Stomach (tissue), 8 donors: ENCODE measurements at regions not wholly inside any gene's neighbourhood (a gene's known extent, or its start where the extent isn't known, plus 50 kb on each side); places are given as distances from the start of the nearest gene placed in this dataset.

Experiments used
- DNase-seq, 2 donors: peaks; one replicate each; pipeline versions ENCODE4 v3.0.0 to v3.0.0-alpha.2; 2013 to 2019
- H3K27ac ChIP-seq, 5 donors: fragments of 200-600 bp in 4 of 5; sonication (generic) in 4 of 5; one replicate each; pipeline ENCODE4 v1.5.1; 2013 to 2019; ENCODE audit warnings: mild to moderate bottlenecking in 1 of 5, moderate library complexity in 1 of 5
- H3K27me3 ChIP-seq, 3 donors: fragments of 200-600 bp; sonication (generic); one replicate each; pipeline ENCODE4 v1.5.1; 2017 to 2019; ENCODE audit warnings: mixed run types in 1 of 3
- H3K36me3 ChIP-seq, 4 donors: fragments of 200-600 bp; sonication (generic); 1 replicate in 3 of 4; 2 replicates in 1 of 4; pipeline ENCODE4 v1.5.1; 2016 to 2019
- H3K4me1 ChIP-seq, 4 donors: fragments of 200-600 bp; sonication (generic); one replicate each; pipeline ENCODE4 v1.5.1; 2016 to 2019
- H3K4me3 ChIP-seq, 4 donors: fragments of 200-600 bp; sonication (generic) in 3 of 4; one replicate each; pipeline ENCODE4 v1.5.1; 2016 to 2019; ENCODE audit warnings: mild to moderate bottlenecking in 1 of 4
- H3K9me3 ChIP-seq, 4 donors: fragments of 200-600 bp; sonication (generic); one replicate each; pipeline ENCODE4 v1.5.1; 2016 to 2019
- CTCF ChIP-seq, 7 experiments: fragments of 450-650 bp in 4 of 7; fragments of 200-600 bp in 3 of 7; sonication (generic) in 3 of 7; IDR thresholded peaks; one replicate each; pipeline ENCODE4 v1.5.1; 2016 to 2019; ENCODE audit warnings: antibody characterized with exemption in 7 of 7, control low read depth in 2 of 7, mild to moderate bottlenecking in 1 of 7
- EP300 ChIP-seq: sonication (generic); formaldehyde crosslinking; IDR thresholded peaks from one replicate; pipeline ENCODE4 v1.6.1; 2017; ENCODE audit warnings: antibody characterized with exemption
- POLR2A ChIP-seq, 4 donors: fragments of 450-650 bp; IDR thresholded peaks; one replicate each; pipeline ENCODE4 v1.6.1; 2016; ENCODE audit warnings: antibody characterized with exemption in 4 of 4, control low read depth in 2 of 4, mild to moderate bottlenecking in 1 of 4, moderate library complexity in 1 of 4
- POLR2AphosphoS5 ChIP-seq, 3 donors: sonication (generic); formaldehyde crosslinking; IDR thresholded peaks; one replicate each; pipeline ENCODE4 v1.6.1; 2016; ENCODE audit warnings: antibody characterized with exemption in 3 of 3
- WGBS, 5 donors: extraction: QIAGEN DNeasy Blood & Tissue Kit in 3 of 5; methylation state at CpG; one replicate each; pipeline versions ENCODE4 v1.1.5 to v1.1.7; 2013 to 2018; 5-methylcytosine and 5-hydroxymethylcytosine counted together
- intact Hi-C: fragments of 100-400 bp; cut with DNase I; formaldehyde crosslinking; loops from one replicate; pipeline ENCODE4 v1.15.1; 2023; ENCODE audit warnings: low total_unique reads
- donor health status: healthy with polysubstance abuse.
- donor health status: Bipolar disorder and iron deficiency.
- donor health status: healthy.

GRCh38 chr6:12450467-12450866, 160.3 kb downstream of the EDN1 start:
- no peaks in the 10 kb centered on the region for H3K4me1 ChIP-seq
- intact Hi-C loops = no loop called here
- H3K4me3 ChIP-seq = no peak overlapping the region
- 79 to 100% (median 95%) methylated on average over 1 of the region's 1 CpG for WGBS, 5 donors
- H3K27ac ChIP-seq = no peak overlapping the region
- TF ChIP-seq CTCF (IDR thresholded peaks at IDR 0.05) (no peak), POLR2AphosphoS5 (IDR thresholded peaks at IDR 0.05) (no peak), EP300 (no peak), POLR2A (IDR thresholded peaks at IDR 0.05) (no peak)
- DNase-seq = no peak
- H3K9me3 ChIP-seq = peaks cover 3 to 20% (median 13%) of the 10 kb centered on the region in 4 donors
- H3K27me3 ChIP-seq = no peaks in the 10 kb centered on the region
- no peaks in the 10 kb centered on the region for H3K36me3 ChIP-seq

DNA sequence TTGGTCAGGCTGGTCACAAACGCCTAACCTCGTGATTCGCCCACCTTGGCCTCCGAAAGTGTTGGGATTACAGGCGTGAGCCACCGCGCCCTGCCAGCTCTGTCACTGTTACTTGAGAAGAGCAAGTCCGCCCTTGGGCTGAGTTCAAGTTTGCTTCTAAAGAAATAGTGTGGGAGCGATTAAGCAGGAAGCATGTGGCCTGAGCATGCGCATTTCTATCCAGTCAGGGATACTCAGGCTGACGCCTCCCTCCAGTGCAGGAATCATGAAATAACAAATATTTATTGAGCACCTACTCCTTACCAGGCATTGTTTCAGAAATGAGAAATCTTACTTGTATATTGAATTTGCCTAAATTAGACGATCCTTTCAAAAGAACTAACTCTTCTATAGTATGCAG, 166.2 kb downstream of the EDN1 start:
- peaks cover 3 to 20% (median 13%) of the 10 kb centered on the region in 4 donors for H3K9me3 ChIP-seq
- intact Hi-C loops = no loop called here
- no peak overlapping the region for H3K27ac ChIP-seq
- no peaks in the 10 kb centered on the region for H3K36me3 ChIP-seq
- no peak for TF ChIP-seq POLR2AphosphoS5 (IDR thresholded peaks at IDR 0.05)
- TF ChIP-seq POLR2A (IDR thresholded peaks at IDR 0.05) = no peak
- TF ChIP-seq CTCF (IDR thresholded peaks at IDR 0.05) = no peak
- no peak for TF ChIP-seq EP300
- no peak for DNase-seq
- WGBS, 5 donors = 94 to 99% (median 95%) methylated on average over 12 of the region's 12 CpGs
- no peaks in the 10 kb centered on the region for H3K4me1 ChIP-seq
- no peak overlapping the region for H3K4me3 ChIP-seq
- no peaks in the 10 kb centered on the region for H3K27me3 ChIP-seq

DNA sequence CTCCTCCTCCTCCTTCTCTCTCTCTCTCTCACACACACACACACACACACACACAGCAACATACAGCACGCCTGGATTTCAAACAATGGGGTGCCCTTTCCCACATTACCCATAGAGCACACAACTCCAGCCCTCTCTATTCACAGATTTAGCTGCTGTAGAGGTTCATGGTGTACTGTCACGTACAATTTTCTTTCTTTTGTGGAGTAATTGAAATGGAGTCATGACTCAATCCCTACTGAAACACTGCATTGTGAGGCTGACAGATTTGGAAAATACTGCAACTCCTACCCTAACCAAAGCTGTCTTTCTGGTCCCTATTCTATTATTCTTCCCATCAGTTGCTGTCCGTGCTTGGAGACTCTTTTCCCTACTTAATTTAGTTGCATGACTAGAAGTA, 166.9 kb downstream of the EDN1 start:
- TF ChIP-seq CTCF (IDR thresholded peaks at IDR 0.05) = no peak
- no peaks in the 10 kb centered on the region for H3K27me3 ChIP-seq
- DNase-seq = no peak
- peaks cover 3 to 20% (median 13%) of the 10 kb centered on the region in 4 donors for H3K9me3 ChIP-seq
- intact Hi-C loops = no loop called here
- no peak overlapping the region for H3K4me3 ChIP-seq
- H3K4me1 ChIP-seq = no peaks in the 10 kb centered on the region
- H3K27ac ChIP-seq = no peak overlapping the region
- no peaks in the 10 kb centered on the region for H3K36me3 ChIP-seq
- 76 to 83% (median 81%) methylated on average over 3 of the region's 3 CpGs for WGBS, 5 donors

GRCh38 chr6:12458558-12458957, 168.4 kb downstream of the EDN1 start:
- Histone ChIP-seq H3K36me3 (no peaks in the 10 kb centered on the region), H3K27me3 (no peaks in the 10 kb centered on the region), H3K9me3 (peaks cover 3 to 14% (median 7%) of the 10 kb centered on the region in 4 donors), H3K27ac (no peak overlapping the region), H3K4me1 (no peaks in the 10 kb centered on the region), H3K4me3 (no peak overlapping the region)
- TF ChIP-seq CTCF (IDR thresholded peaks at IDR 0.05) (no peak), POLR2A (IDR thresholded peaks at IDR 0.05) (no peak), POLR2AphosphoS5 (IDR thresholded peaks at IDR 0.05) (no peak), EP300 (no peak)
- intact Hi-C loops = no loop called here
- 73 to 83% (median 74%) methylated on average over 5 of the region's 5 CpGs for WGBS, 5 donors
- no peak for DNase-seq
